ENCODE measurements at regions not wholly inside any gene's neighbourhood (a gene's known extent, or its start where the extent isn't known, plus 50 kb on each side); places are given as distances from the start of the nearest gene placed in this dataset.
A peak's percentile ranks its signal among the peaks of the same experiment; 100 is the strongest.
"Not testable (repeated sequence)": the region's sequence is repeated elsewhere in the genome, so short reads cannot be mapped to it uniquely, and the experiment has no call there.

- no peak for DNase-seq (ENCODE audit: low read depth, low spot score)
Measured at GRCh38 chr2:138217975-138218374, 253.7 kb downstream of the HNMT start.

- no peak for DNase-seq (ENCODE audit: low read depth, low spot score)
Measured at GRCh38 chr2:138218397-138218796, 254.1 kb downstream of the HNMT start.

- no peak for DNase-seq (ENCODE audit: low read depth, low spot score)
Measured at GRCh38 chr2:138219961-138220360, 255.7 kb downstream of the HNMT start.

- DNase-seq (ENCODE audit: low read depth, low spot score), result no peak
Measured at GRCh38 chr2:138221358-138221757, 257.1 kb downstream of the HNMT start.

- DNase-seq (ENCODE audit: low read depth, low spot score), result no peak
Measured at GRCh38 chr2:138223319-138223718, 259.0 kb downstream of the HNMT start.

GRCh38 chr2:138227195-138227594, 262.9 kb downstream of the HNMT start:
- DNase-seq (ENCODE audit: low read depth, low spot score), result no peak

- no peak for DNase-seq (ENCODE audit: low read depth, low spot score)
Measured at GRCh38 chr2:138228101-138228500, 263.8 kb downstream of the HNMT start.

- DNase-seq (ENCODE audit: low read depth, low spot score), result no peak
Measured at GRCh38 chr2:138234265-138234664, 267.3 kb upstream of the SPOPL start.

GRCh38 chr2:138235041-138235440, 266.5 kb upstream of the SPOPL start:
- DNase-seq (ENCODE audit: low read depth, low spot score), result no peak

- DNase-seq (ENCODE audit: low read depth, low spot score), result no peak
Measured at GRCh38 chr2:138236142-138236541, 265.4 kb upstream of the SPOPL start.

- no peak for DNase-seq (ENCODE audit: low read depth, low spot score)
Measured at GRCh38 chr2:138237667-138238384, 263.7 kb upstream of the SPOPL start.

GRCh38 chr2:138238908-138239307, 262.7 kb upstream of the SPOPL start:
- DNase-seq (ENCODE audit: low read depth, low spot score), result no peak

GRCh38 chr2:138239902-138240491, 261.6 kb upstream of the SPOPL start:
- DNase-seq (ENCODE audit: low read depth, low spot score), result peak; percentile 17

- no peak for DNase-seq (ENCODE audit: low read depth, low spot score)
Measured at GRCh38 chr2:138243372-138243771, 258.2 kb upstream of the SPOPL start.

- DNase-seq (ENCODE audit: low read depth, low spot score), result no peak
Measured at GRCh38 chr2:138244501-138244925, 257.1 kb upstream of the SPOPL start.

GRCh38 chr2:138245310-138245709, 256.3 kb upstream of the SPOPL start:
- DNase-seq (ENCODE audit: low read depth, low spot score), result no peak

- no peak for DNase-seq (ENCODE audit: low read depth, low spot score)
Measured at GRCh38 chr2:138247302-138247701, 254.3 kb upstream of the SPOPL start.

GRCh38 chr2:138249207-138249606, 252.4 kb upstream of the SPOPL start:
- DNase-seq (ENCODE audit: low read depth, low spot score), result no peak

GRCh38 chr2:138250843-138251320, 250.7 kb upstream of the SPOPL start:
- not testable (repeated sequence) for DNase-seq (ENCODE audit: low read depth, low spot score)

GRCh38 chr2:138252587-138252986, 249.0 kb upstream of the SPOPL start:
- no peak for DNase-seq (ENCODE audit: low read depth, low spot score)

GRCh38 chr2:138255670-138256069, 245.9 kb upstream of the SPOPL start:
- no peak for DNase-seq (ENCODE audit: low read depth, low spot score)

GRCh38 chr2:138267161-138267901, 234.2 kb upstream of the SPOPL start:
- no peak for DNase-seq (ENCODE audit: low read depth, low spot score)

GRCh38 chr2:138267902-138268254, 233.7 kb upstream of the SPOPL start:
- DNase-seq (ENCODE audit: low read depth, low spot score), result no peak
